ENCODE measurements at regions not wholly inside any gene's neighbourhood (a gene's known extent, or its start where the extent isn't known, plus 50 kb on each side); places are given as distances from the start of the nearest gene placed in this dataset.

DNA sequence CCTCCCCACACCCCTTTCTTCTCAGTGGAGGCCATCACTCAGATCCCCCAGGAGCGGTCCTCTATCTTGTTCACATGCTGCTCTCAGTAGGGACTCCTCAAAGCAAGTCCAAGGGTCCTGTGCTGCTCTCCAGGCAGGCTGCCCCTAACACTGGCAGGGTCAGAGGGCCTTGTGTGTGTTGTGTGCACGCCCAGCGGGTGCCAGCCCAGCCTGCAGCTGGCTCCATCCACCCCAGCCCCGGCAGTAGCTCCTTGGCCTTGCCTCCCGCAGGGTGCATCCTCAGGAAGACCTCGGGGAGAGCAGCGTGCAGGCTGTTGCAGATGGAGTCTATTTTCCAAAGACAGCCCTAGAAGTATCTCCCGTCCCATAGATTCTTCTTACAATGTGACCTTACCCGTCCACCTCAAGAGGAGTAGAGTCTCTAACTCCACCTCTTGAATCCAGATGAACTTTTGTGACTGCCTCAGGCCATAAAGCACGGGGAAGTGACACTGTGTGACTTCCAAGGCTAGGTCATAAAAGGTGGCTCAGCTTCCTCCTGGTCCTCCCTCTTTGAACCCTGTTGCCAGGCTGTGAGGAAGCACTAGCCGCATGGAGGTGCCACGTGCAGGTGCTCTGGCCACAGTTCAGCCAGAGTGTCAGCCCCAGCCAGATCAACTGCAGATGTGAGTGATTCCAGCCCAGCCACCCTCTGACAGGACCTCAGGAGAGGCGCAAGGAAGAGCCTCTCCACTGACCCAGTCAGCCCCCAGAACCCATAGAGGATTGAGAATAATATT lies 531.6 kb downstream of the SHQ1 start:
- intact Hi-C loops (cut with DNase I; ENCODE audit: low total_unique reads) (no loop called here), in situ Hi-C loops (cut with MboI; ENCODE audit: low pct_ligation_motif_present in 1 of 4, low pct_unique_long_range_greater_than_20kb in 1 of 4, low sequenced_read_pairs in 3 of 4) (no loop called here)
- H3K4me1 ChIP-seq, result peaks cover 0 to 21% (median 8%) of the 10 kb centered on the region in 4 donors
- WGBS, 2 donors (ENCODE audit: low coverage in 1 of 2), result 84% methylated on average over 13 of the region's 13 CpGs; no CpG with 5 or more reads in 1 of the 2 donors
- no peaks in the 10 kb centered on the region for H3K9me3 ChIP-seq
- TF ChIP-seq EP300 (IDR thresholded peaks at IDR 0.05; ENCODE audit: low read depth) (no peak), CTCF (IDR thresholded peaks at IDR 0.05) (no peak), POLR2AphosphoS5 (IDR thresholded peaks at IDR 0.05) (no peak), POLR2A (IDR thresholded peaks at IDR 0.05) (no peak)
- no peaks in the 10 kb centered on the region for H3K27me3 ChIP-seq
- no peaks in the 10 kb centered on the region for H3K36me3 ChIP-seq
- H3K27ac ChIP-seq, result no peak overlapping the region
- H3K4me3 ChIP-seq, result no peak overlapping the region
- peak; percentile 41 for DNase-seq

GRCh38 chr3:72313308-72313707 lies 528.4 kb upstream of the PROK2 start:
- Histone ChIP-seq H3K4me3 (no peak overlapping the region), H3K4me1 (peaks cover 0 to 30% (median 14%) of the 10 kb centered on the region in 4 donors), H3K9me3 (no peaks in the 10 kb centered on the region), H3K27ac (no peak overlapping the region), H3K27me3 (no peaks in the 10 kb centered on the region), H3K36me3 (no peaks in the 10 kb centered on the region)
- intact Hi-C loops (cut with DNase I; ENCODE audit: low total_unique reads), result no loop called here
- in situ Hi-C loops (cut with MboI; ENCODE audit: low pct_ligation_motif_present in 1 of 4, low pct_unique_long_range_greater_than_20kb in 1 of 4, low sequenced_read_pairs in 3 of 4), result no loop called here
- DNase-seq, result no peak
- TF ChIP-seq EP300 (IDR thresholded peaks at IDR 0.05; ENCODE audit: low read depth) (no peak), CTCF (IDR thresholded peaks at IDR 0.05) (no peak), POLR2A (IDR thresholded peaks at IDR 0.05) (no peak), POLR2AphosphoS5 (IDR thresholded peaks at IDR 0.05) (no peak)
- 97 to 100% methylated on average over 1 of the region's 1 CpG for WGBS, 2 donors (ENCODE audit: low coverage in 1 of 2)

- Histone ChIP-seq H3K27ac (no peak overlapping the region), H3K4me3 (no peak overlapping the region), H3K4me1 (peaks cover 0 to 20% (median 11%) of the 10 kb centered on the region in 4 donors), H3K36me3 (no peaks in the 10 kb centered on the region), H3K9me3 (no peaks in the 10 kb centered on the region), H3K27me3 (no peaks in the 10 kb centered on the region)
- in situ Hi-C loops (cut with MboI; ENCODE audit: low pct_ligation_motif_present in 1 of 4, low pct_unique_long_range_greater_than_20kb in 1 of 4, low sequenced_read_pairs in 3 of 4), result no loop called here
- intact Hi-C loops (cut with DNase I; ENCODE audit: low total_unique reads), result no loop called here
- no peak for TF ChIP-seq POLR2AphosphoS5 (IDR thresholded peaks at IDR 0.05)
- no peak for TF ChIP-seq POLR2A (IDR thresholded peaks at IDR 0.05)
- no peak for TF ChIP-seq CTCF (IDR thresholded peaks at IDR 0.05)
- no peak for TF ChIP-seq EP300 (IDR thresholded peaks at IDR 0.05; ENCODE audit: low read depth)
- WGBS, 2 donors (ENCODE audit: low coverage in 1 of 2), result 70 to 86% methylated on average over 4 to 6 of the region's 6 CpGs
- no peak for DNase-seq
Observed at GRCh38 chr3:72312339-72312738, 527.4 kb upstream of the PROK2 start.

DNA sequence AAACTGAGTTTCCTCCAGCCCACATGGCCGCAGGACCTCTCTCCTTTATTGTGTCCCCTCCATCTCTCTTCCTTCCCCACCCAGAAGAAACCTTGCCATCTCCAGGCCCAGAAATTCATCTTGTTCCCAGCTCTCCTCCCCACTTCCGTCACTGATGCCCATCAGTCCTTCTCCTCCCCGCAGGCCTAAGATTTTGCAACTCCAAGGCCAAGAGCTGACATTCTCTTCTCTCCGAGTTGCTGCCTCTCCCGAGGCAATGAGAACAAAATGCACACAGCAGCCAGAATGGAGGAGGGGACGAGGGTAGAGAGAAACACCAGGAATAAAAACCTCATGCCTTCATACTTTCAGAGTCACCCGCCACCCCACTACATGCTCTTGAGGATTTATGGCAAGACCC lies 526.5 kb upstream of the PROK2 start:
- H3K36me3 ChIP-seq, result no peaks in the 10 kb centered on the region
- peak overlapping the region in 3 of 4 donors; percentile 14 to 47 (median 43) for H3K27ac ChIP-seq
- H3K27me3 ChIP-seq, result no peaks in the 10 kb centered on the region
- 92% methylated on average over 7 of the region's 7 CpGs; no CpG with 5 or more reads in 1 of the 2 donors for WGBS, 2 donors (ENCODE audit: low coverage in 1 of 2)
- TF ChIP-seq CTCF (IDR thresholded peaks at IDR 0.05) (no peak), POLR2A (IDR thresholded peaks at IDR 0.05) (no peak), EP300 (IDR thresholded peaks at IDR 0.05; ENCODE audit: low read depth) (no peak), POLR2AphosphoS5 (IDR thresholded peaks at IDR 0.05) (no peak)
- DNase-seq, result no peak
- in situ Hi-C loops (cut with MboI; ENCODE audit: low pct_ligation_motif_present in 1 of 4, low pct_unique_long_range_greater_than_20kb in 1 of 4, low sequenced_read_pairs in 3 of 4), result no loop called here
- H3K4me3 ChIP-seq, result no peak overlapping the region
- H3K9me3 ChIP-seq, result no peaks in the 10 kb centered on the region
- intact Hi-C loops (cut with DNase I; ENCODE audit: low total_unique reads), result no loop called here
- peaks cover 0 to 17% (median 11%) of the 10 kb centered on the region in 4 donors for H3K4me1 ChIP-seq

Measured in transverse colon (tissue), 4 donors.